ENCODE measurements at regions not wholly inside any gene's neighbourhood (a gene's known extent, or its start where the extent isn't known, plus 50 kb on each side); places are given as distances from the start of the nearest gene placed in this dataset.

GRCh38 chr11:113634940-113635575 is 71.0 kb downstream of the TMPRSS5 start:
- DNase-seq (ENCODE audit: low read depth): no peak

GRCh38 chr11:113632981-113633380 is 73.1 kb downstream of the TMPRSS5 start:
- DNase-seq (ENCODE audit: low read depth): no peak

GRCh38 chr11:113629562-113629961 is 76.5 kb downstream of the TMPRSS5 start:
- no peak for DNase-seq (ENCODE audit: low read depth)

DNA sequence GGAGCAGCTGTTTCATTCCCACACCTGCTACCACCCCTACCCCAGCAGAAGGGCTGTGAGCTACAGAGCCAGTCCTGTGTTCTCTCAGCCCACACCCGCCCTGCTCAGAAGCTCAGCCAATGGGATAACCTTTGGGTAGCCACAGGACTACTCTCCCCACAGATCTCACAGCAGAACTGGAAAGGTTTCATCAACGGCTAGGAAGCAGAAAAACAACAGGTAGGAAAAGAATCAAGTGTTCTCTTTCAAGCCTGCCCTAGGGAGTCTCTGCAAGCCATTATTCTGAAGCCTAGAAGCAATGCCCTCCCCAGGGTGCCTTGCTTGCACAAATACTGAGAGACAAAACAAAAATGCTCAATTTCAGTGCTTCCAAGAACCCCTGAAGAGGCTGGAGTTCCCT is 77.2 kb downstream of the TMPRSS5 start:
- no peak for DNase-seq (ENCODE audit: low read depth)

DNA sequence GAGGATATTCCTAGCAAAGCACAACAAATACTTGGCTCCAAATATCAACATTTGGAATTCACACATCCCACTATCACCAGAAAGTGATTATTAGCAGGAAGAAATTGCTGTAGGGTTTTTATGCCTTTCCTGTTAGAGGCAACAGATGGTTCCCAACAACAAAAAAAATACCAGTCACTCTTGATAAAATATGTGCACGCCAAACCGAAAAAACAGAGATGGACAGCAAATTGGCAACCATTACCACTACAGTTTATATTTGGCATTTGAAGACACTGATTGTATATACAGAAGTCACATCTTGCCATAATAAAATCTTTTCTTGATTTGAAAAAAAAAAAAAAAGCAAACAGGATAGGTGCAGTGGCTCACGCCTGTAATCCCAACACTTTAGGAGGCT is 78.2 kb downstream of the TMPRSS5 start:
- no peak for DNase-seq (ENCODE audit: low read depth)

- no peak for DNase-seq (ENCODE audit: low read depth)
Measured at GRCh38 chr11:113627297-113627696, 78.8 kb downstream of the TMPRSS5 start.

- DNase-seq (ENCODE audit: low read depth): no peak
Measured at GRCh38 chr11:113626736-113627135, 79.4 kb downstream of the TMPRSS5 start.

DNA sequence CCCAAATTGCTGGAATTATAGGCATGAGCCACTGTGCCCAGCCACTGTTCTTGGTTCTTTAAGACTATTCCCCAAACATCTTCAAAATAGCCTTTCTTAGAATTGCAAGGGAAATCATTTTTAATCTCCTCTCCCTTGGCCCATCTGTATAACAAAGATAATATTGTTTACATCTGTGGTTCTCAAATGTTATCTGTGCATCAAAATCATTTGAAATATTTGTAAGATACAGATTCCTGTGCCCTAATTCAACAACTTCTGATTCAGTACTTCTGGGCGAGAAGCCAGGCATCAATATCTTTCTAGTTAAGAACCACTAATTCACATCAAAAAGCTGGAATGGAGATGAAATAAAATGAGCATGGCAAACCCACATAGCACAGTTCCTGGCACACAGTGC is 83.0 kb downstream of the TMPRSS5 start:
- DNase-seq (ENCODE audit: low read depth): no peak

DNA sequence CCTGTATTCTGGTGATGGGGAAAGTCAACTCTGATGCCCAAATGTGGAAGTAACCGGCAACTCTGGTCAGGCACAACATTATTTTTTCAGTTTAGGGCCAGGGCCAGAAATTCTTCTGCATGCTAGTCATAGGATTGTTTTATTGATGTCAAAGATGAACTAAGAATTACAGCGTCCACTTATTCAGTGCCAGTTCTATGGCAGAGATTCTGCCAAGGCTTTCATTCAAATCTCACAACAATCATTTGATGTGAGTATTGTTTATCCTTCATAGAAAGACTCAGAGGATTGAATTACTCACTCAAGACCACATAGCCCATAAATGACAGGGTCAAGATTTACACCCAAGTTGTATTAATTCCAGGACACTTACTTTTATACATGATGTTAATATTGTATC is 87.7 kb downstream of the TMPRSS5 start:
- no peak for DNase-seq (ENCODE audit: low read depth)

DNA sequence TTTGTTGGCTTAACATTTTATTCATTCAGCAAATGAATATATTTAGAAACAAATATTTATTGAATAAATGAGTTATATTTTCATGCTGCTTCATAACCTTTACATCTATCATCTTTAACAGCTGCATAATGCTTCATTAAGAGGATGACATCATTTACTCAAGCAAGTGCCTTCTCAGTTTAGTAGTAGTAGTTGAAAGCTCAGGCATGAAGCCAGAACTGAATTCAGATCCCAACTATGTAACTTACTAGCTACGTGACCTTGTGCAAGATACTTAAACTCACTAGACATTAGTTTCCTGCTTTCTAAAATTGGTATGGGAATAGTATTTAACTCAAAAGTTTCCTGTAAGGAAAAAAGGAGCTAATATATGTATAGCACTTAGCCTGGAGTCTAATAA is 90.3 kb downstream of the TMPRSS5 start:
- no peak for DNase-seq (ENCODE audit: low read depth)

DNA sequence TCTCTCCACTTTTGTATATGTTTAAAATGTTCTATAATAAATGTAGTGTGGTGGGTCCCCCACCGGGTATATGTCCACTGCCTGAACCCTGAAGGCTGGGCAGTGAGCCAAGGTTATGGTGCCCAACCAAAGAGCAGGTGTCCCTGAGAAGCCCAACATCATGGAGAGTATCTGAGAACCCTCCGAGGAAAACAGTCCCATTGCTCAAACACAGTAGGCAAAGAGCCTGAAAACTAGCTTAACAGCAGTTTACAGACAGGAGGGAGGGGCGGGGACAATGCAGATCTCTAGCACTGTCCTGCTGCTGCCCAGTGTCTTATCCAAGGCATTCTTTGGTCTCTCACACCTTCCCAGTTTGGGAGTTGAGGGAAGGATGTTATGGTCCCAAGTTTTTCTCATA is 91.0 kb downstream of the TMPRSS5 start:
- DNase-seq (ENCODE audit: low read depth): no peak

GRCh38 chr11:113614097-113614496 is 92.0 kb downstream of the TMPRSS5 start:
- DNase-seq (ENCODE audit: low read depth): no peak

DNA sequence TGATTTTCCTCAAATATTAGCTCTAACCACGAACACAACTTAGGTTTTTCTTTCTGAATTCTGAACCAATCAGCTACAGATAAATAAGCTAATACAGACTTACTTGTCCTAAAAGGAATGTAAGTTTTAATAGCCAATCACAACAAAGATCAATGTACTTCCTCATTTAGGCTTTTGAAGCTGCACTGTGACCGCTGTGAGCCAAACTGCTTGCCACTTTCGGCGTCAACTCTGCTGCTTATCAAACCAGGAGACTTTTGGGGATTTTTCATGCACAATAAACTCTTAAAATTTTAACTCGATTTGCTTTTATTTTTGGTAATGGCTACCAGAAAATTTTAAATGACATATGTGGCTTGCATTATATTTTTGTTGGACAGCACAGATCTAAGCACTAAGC is 92.5 kb downstream of the TMPRSS5 start:
- peak; percentile 17 for DNase-seq (ENCODE audit: low read depth)

DNA sequence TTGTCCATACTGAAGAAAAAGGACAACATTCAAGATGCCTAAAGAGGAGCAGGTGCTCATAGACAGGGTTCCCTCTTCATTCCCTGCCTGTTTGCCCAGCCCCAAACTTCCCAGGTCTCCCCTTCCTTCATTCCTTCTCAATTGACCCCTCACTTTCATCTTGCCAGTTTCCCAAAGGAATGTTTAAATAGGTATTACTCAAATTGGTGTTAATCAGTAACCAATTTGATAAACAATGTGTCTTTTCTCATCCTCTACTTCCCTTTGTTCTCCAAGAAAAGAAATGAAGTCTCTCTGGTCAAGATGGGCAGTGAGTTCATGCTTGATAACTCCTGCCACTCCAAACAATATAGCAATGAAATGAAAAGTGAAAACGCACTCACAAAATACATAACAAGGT is 101.9 kb downstream of the TMPRSS5 start:
- DNase-seq (ENCODE audit: low read depth): no peak

- no peak for DNase-seq (ENCODE audit: low read depth)
Measured at GRCh38 chr11:113603277-113604059, 102.6 kb downstream of the TMPRSS5 start.

- DNase-seq (ENCODE audit: low read depth): no peak
Measured at GRCh38 chr11:113602483-113602882, 103.6 kb downstream of the TMPRSS5 start.

- no peak for DNase-seq (ENCODE audit: low read depth)
Measured at GRCh38 chr11:113596658-113597057, 109.5 kb downstream of the TMPRSS5 start.

- DNase-seq (ENCODE audit: low read depth): no peak
Measured at GRCh38 chr11:113595810-113596594, 110.1 kb downstream of the TMPRSS5 start.

- no peak for DNase-seq (ENCODE audit: low read depth)
Measured at GRCh38 chr11:113593698-113594308, 112.3 kb downstream of the TMPRSS5 start.

- no peak for DNase-seq (ENCODE audit: low read depth)
Measured at GRCh38 chr11:113591117-113591516, 115.0 kb downstream of the TMPRSS5 start.

DNA sequence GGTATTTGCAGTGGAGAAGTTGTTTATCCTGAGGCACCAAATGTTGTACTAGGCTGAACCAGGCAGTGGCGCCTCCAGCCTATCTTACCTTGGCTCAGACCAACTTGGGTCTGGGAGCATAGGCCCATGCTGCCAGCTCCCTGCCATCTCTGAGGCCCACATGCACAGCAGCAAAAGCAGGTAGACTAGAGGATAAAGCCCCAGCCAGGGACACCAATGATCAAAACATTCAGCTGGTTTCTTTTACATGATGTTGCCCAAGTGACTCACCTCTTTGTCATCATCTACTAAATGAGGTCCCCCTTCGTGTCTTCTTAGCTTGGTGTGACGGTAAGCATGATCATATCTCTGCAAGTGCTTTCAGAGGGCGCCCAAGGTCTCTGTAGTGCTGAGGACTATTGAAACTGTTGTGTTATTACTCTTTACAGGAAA is 112.1 kb upstream of the DRD2 start:
- DNase-seq (ENCODE audit: low read depth): no peak

DNA sequence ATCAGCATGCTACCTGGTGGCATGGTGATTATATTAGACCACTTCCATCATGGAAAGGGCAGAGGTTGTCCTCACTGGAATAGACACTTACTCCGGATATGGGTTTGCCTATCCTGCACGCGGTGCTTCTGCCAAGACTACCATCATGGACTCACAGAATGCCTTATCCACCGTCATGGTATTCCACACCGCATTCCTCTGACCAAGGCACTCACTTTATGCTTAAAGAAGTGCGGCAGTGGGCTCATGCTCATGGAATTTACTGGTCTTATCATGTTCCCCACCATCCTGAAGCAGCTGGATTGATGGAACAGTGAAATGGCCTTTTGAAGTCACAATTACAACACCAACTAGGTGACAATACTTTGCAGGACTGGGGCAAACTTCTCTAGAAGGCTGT is 109.2 kb upstream of the DRD2 start:
- no peak for DNase-seq (ENCODE audit: low read depth)

DNA sequence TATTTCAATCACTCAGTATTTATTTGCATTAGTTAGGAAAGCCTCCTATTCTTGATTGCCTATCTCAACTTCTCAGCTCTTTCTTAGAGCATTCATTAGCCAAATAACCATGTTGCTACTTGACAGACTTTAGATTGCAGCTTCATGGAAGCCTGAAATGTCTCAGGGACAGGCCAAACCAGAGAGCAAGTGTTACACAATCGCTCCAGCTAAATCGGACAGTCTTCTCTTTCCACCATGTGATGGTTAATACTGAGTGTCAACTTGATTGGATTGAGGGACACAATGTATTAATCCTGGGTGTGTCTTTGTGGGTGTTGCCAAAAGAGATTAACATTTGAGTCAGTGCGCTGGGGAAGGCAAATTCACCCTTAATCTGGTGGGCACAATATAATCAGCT is 106.5 kb upstream of the DRD2 start:
- DNase-seq (ENCODE audit: low read depth): no peak
